WERI-Rb-1 (cell line): ENCODE measurements at regions not wholly inside any gene's neighbourhood (a gene's known extent, or its start where the extent isn't known, plus 50 kb on each side); places are given as distances from the start of the nearest gene placed in this dataset.

Experiments used
- DNase-seq: peaks from one replicate; pipeline ENCODE4 v3.0.0-alpha.2; 2020
- H3K27ac ChIP-seq: fragments of 250-450 bp; sonication (Bioruptor Pico); 2 replicates; pipeline ENCODE4 v1.5.1; 2020; ENCODE audit warnings: mild to moderate bottlenecking, moderate library complexity
- H3K27me3 ChIP-seq: fragments of 250-450 bp; sonication (Bioruptor Pico); 2 replicates; pipeline ENCODE4 v1.5.1; 2021; ENCODE audit warnings: mild to moderate bottlenecking, low read depth, moderate library complexity; ENCODE audit not compliant: insufficient read depth, severe bottlenecking
- H3K36me3 ChIP-seq: fragments of 250-450 bp; sonication (Bioruptor Pico); 2 replicates; pipeline ENCODE4 v1.5.1; 2020; ENCODE audit warnings: mild to moderate bottlenecking, moderate library complexity
- H3K4me3 ChIP-seq: 2 replicates; pipeline ENCODE4 v1.5.1; 2011; ENCODE audit warnings: low read depth, mild to moderate bottlenecking, control low read depth, low read length
- H3K9me3 ChIP-seq: fragments of 250-450 bp; sonication (Bioruptor Pico); 2 replicates; pipeline ENCODE4 v1.5.1; 2021; ENCODE audit warnings: mild to moderate bottlenecking, moderate library complexity; ENCODE audit not compliant: severe bottlenecking
- CTCF ChIP-seq: IDR thresholded peaks from 2 replicates; pipeline ENCODE4 v1.5.1; 2011; ENCODE audit warnings: low read depth, mild to moderate bottlenecking, control low read depth, inconsistent platforms, low read length

DNA sequence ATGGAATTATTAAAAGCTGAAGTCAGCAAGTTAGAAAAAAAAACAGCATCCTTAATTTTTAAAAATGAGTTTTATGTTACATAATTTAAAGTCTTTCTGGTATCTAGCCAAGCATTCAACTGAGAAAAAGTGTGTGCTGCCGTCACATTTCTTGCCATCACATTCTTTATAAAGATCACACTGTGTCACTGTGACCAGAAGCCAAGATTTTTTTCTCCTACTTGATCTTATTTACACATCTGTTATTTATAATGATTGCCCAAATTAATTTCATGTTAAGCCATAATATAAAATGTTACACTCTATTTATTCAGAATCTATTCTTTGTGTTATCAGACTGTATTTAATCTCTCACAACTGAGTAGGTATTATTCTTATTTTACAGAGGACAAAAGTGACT lies 1603.7 kb downstream of the PLA2G4A start:
- Histone ChIP-seq H3K27me3 (no peaks in the 10 kb centered on the region), H3K4me3 (no peak overlapping the region), H3K36me3 (no peaks in the 10 kb centered on the region), H3K27ac (no peak overlapping the region), H3K9me3 (no peaks in the 10 kb centered on the region)
- no peak for DNase-seq
- TF ChIP-seq CTCF = no peak

GRCh38 chr1:188433425-188433824 lies 1604.7 kb downstream of the PLA2G4A start:
- H3K27me3 ChIP-seq = no peaks in the 10 kb centered on the region
- TF ChIP-seq CTCF = no peak
- no peak overlapping the region for H3K27ac ChIP-seq
- DNase-seq = no peak
- no peaks in the 10 kb centered on the region for H3K36me3 ChIP-seq
- no peak overlapping the region for H3K4me3 ChIP-seq
- H3K9me3 ChIP-seq = no peaks in the 10 kb centered on the region

DNA sequence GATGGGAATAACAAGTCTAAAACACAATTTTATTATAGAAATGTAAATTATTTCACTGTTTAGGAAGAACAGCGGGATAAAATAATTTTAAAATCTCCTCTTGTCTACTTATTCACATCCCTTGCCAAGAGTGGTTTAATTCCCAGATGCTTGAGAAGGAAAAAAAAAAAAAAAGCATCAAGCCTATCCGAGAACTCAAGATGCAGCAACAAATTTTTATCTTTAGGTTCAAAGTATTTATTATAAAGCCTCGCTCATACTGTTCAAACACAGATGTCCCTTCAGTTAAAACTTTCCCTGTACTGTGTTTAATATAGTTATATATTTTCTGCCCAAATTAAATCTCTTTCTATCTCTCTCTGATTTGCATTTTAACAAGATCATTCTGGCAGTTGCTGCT lies 1615.8 kb downstream of the PLA2G4A start:
- no peaks in the 10 kb centered on the region for H3K36me3 ChIP-seq
- no peaks in the 10 kb centered on the region for H3K9me3 ChIP-seq
- no peak for TF ChIP-seq CTCF
- no peak overlapping the region for H3K27ac ChIP-seq
- no peaks in the 10 kb centered on the region for H3K27me3 ChIP-seq
- no peak overlapping the region for H3K4me3 ChIP-seq
- DNase-seq = no peak

DNA sequence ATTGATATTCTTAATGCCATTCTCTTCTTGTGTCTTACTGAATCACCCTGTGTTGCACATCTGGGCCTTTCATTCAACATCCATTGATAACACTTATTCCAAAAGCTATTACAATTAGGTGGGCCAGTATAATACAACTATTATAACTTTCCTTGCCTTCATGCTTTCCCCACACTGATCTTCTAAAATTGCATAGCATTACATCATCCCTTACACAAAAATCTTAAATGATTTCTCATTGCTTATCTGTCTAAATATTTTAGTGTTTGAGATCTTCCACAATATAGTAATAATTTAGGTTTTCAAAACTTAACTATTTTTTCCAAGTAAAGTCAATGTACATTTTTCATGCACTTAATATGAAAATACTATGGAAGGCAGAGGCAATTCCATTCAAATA lies 1634.1 kb downstream of the PLA2G4A start:
- DNase-seq = no peak
- TF ChIP-seq CTCF = no peak
- Histone ChIP-seq H3K9me3 (no peaks in the 10 kb centered on the region), H3K27me3 (no peaks in the 10 kb centered on the region), H3K4me3 (no peak overlapping the region), H3K36me3 (no peaks in the 10 kb centered on the region), H3K27ac (no peak overlapping the region)

DNA sequence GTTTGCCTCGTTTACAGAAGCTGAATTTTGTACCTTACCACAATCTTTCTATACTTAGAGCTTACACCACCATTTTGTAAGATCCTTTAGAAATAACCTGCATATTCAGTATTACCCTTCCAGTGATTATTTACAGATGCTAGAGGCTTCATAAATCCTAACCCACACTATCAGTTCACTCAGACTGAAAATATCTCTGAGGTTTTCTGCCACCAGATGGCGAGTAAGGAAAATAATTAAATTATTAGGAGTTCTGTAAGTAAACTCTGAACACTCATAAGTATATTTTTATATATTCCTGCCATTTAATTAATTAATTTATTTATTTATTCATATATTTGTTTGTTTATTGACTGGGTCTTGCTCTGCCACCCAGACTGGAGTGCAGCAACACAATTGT lies 1635.2 kb downstream of the PLA2G4A start:
- Histone ChIP-seq H3K27ac (no peak overlapping the region), H3K36me3 (no peaks in the 10 kb centered on the region), H3K9me3 (no peaks in the 10 kb centered on the region), H3K4me3 (no peak overlapping the region), H3K27me3 (no peaks in the 10 kb centered on the region)
- DNase-seq = no peak
- no peak for TF ChIP-seq CTCF

- TF ChIP-seq CTCF = no peak
- no peaks in the 10 kb centered on the region for H3K36me3 ChIP-seq
- no peaks in the 10 kb centered on the region for H3K27me3 ChIP-seq
- no peaks in the 10 kb centered on the region for H3K9me3 ChIP-seq
- H3K27ac ChIP-seq = no peak overlapping the region
- H3K4me3 ChIP-seq = no peak overlapping the region
- DNase-seq = no peak
Observed at GRCh38 chr1:188466539-188466938, 1637.8 kb downstream of the PLA2G4A start.
